K562 (cell line): ENCODE measurements at regions not wholly inside any gene's neighbourhood (a gene's known extent, or its start where the extent isn't known, plus 50 kb on each side); places are given as distances from the start of the nearest gene placed in this dataset.

ENCODE experiments used
- ATAC-seq: fragments of 200-7000 bp; cut with Tn5 transposase; 3 replicates; pipeline ENCODE4 v1.9.1; 2020; ENCODE audit warnings: moderate library complexity
- BruUV-seq: library from RNA; stranded (reverse); fragments of 400-500 nt; replicated peaks from 2 replicates; lab custom pipeline; 2021; lab: Mats Ljungman, UMichigan
- CTCF ChIA-PET: fragments of 300-600 bp; formaldehyde crosslinking; extraction: SDS; loops from one replicate; lab custom pipeline; 2021; ENCODE audit warnings: low intra/inter-chr PET ratio; lab: Yijun Ruan, JAX
- POLR2A ChIA-PET: fragments of 300-600, 350-650 bp; sonication (Branson Sonifier 250); formaldehyde crosslinking; extraction: SDS; loops from one replicate; lab custom pipeline; 2021; ENCODE audit warnings: antibody characterized with exemption, inconsistent platforms; lab: Yijun Ruan, JAX
- DNase-seq, 4 experiments: peaks; one replicate each; pipeline versions ENCODE4 v3.0.0 to v3.0.0-alpha.2; 2011 to 2018; ENCODE audit warnings: low spot score in 3 of 4, mixed read lengths in 3 of 4; ENCODE audit errors: extremely low read depth in 1 of 4
- FAIRE-seq: peaks from 2 replicates; lab custom pipeline; 2011; peaks lifted over from hg19 to GRCh38; lab: Jason Lieb, UNC
- H2AFZ ChIP-seq: 2 replicates; pipeline ENCODE4 v1.6.0; 2011; ENCODE audit warnings: low read depth, low read length, control low read depth, inconsistent platforms
- H3K27ac ChIP-seq: fragments of 200-600 bp; 3 replicates; pipeline ENCODE4 v1.8.0; 2011; ENCODE audit warnings: low read depth, mild to moderate bottlenecking, control low read depth, inconsistent platforms, low read length, moderate library complexity, mixed read lengths; ENCODE audit errors: extremely low read depth
- H3K27me3 ChIP-seq, 2 experiments: fragments of 300-600 bp in 1 of 2; 2 replicates in 1 of 2; 3 replicates in 1 of 2; pipeline versions ENCODE4 v1.6.0 to v1.8.0; 2011; ENCODE audit warnings: inconsistent platforms in 2 of 2, low read length in 2 of 2, mild to moderate bottlenecking in 1 of 2, mixed read lengths in 1 of 2, moderate library complexity in 1 of 2; ENCODE audit not compliant: control insufficient read depth in 2 of 2, insufficient read depth in 2 of 2
- H3K36me3 ChIP-seq: fragments of 300-600 bp; 3 replicates; pipeline ENCODE4 v1.8.0; 2011; ENCODE audit warnings: mild to moderate bottlenecking, low read length, inconsistent platforms; ENCODE audit not compliant: control insufficient read depth, insufficient read depth
- H3K4me1 ChIP-seq, 2 experiments: fragments of 200-600 bp in 1 of 2; replicated peaks in 1 of 2; 2 replicates in 1 of 2; 3 replicates in 1 of 2; pipeline versions ENCODE4 v1.5.1 to v1.8.0; 2011; ENCODE audit warnings: inconsistent platforms in 2 of 2, low read length in 2 of 2, mild to moderate bottlenecking in 1 of 2, mixed read lengths in 1 of 2, moderate library complexity in 1 of 2; ENCODE audit not compliant: control insufficient read depth in 2 of 2, insufficient read depth in 2 of 2
- H3K4me2 ChIP-seq: 2 replicates; pipeline ENCODE4 v1.6.1; 2011; ENCODE audit warnings: low read length, control low read depth, inconsistent platforms, mixed read lengths; ENCODE audit not compliant: insufficient read depth
- H3K4me3 ChIP-seq: fragments of 200-600 bp; sonication (generic), shearing (Covaris generic); 2 replicates; pipeline ENCODE4 v1.5.1; 2016; ENCODE audit warnings: control low read depth, inconsistent platforms
- H3K79me2 ChIP-seq: fragments of 200-600 bp; 3 replicates; pipeline ENCODE4 v1.8.0; 2011; ENCODE audit warnings: low read length, inconsistent platforms; ENCODE audit not compliant: control insufficient read depth, insufficient read depth
- H3K9ac ChIP-seq, 2 experiments: 2 replicates each; pipeline versions ENCODE4 v1.6.0 to v1.6.1; 2011; ENCODE audit warnings: low read depth in 2 of 2, low read length in 2 of 2, control low read depth in 1 of 2, inconsistent platforms in 1 of 2, mild to moderate bottlenecking in 1 of 2, mixed read lengths in 1 of 2; ENCODE audit not compliant: insufficient read depth in 1 of 2
- H3K9me1 ChIP-seq: one replicate; pipeline ENCODE4 v1.6.0; 2011; ENCODE audit warnings: inconsistent platforms, mild to moderate bottlenecking, low read length, moderate library complexity; ENCODE audit not compliant: control insufficient read depth, insufficient read depth
- H3K9me3 ChIP-seq: replicated peaks from 2 replicates; pipeline ENCODE4 v1.5.1; 2011; ENCODE audit warnings: low read depth, low read length, inconsistent platforms; ENCODE audit not compliant: control insufficient read depth, insufficient read depth
- H4K20me1 ChIP-seq: replicated peaks from 2 replicates; pipeline ENCODE4 v1.6.1; 2011; ENCODE audit warnings: low read length, inconsistent platforms, mixed read lengths; ENCODE audit not compliant: control insufficient read depth, insufficient read depth
- ARNT ChIP-seq, 2 experiments: fragments of 450-650 bp; IDR thresholded peaks; 2 replicates each; pipeline ENCODE4 v1.6.1; 2016; ENCODE audit warnings: mild to moderate bottlenecking in 1 of 2
- CHD2 ChIP-seq: IDR thresholded peaks from 2 replicates; pipeline ENCODE4 v1.6.1; 2011; ENCODE audit warnings: low read depth, low read length
- DIDO1 ChIP-seq: fragments of 450-650 bp; IDR thresholded peaks from 2 replicates; pipeline ENCODE4 v1.6.1; 2016; ENCODE audit warnings: low read depth, missing biosample characterization, missing genetic modification characterization
- GTF2F1 ChIP-seq: IDR thresholded peaks from 2 replicates; pipeline ENCODE4 v1.6.1; 2011; ENCODE audit warnings: low read depth, low read length, improper control_type of control experiment
- KDM5B ChIP-seq: fragments of 200-600 bp; sonication (generic); IDR thresholded peaks from 2 replicates; pipeline ENCODE4 v1.6.1; 2012; ENCODE audit warnings: low read depth, mild to moderate bottlenecking, moderate library complexity, low read length, control low read depth, inconsistent platforms; ENCODE audit not compliant: insufficient replicate concordance
- PCBP1 ChIP-seq: fragments of 200-400 bp; formaldehyde crosslinking; IDR thresholded peaks from 2 replicates; pipeline ENCODE4 v1.6.1; 2018; ENCODE audit warnings: mild to moderate bottlenecking, low read depth, low read length; ENCODE audit not compliant: poor library complexity, severe bottlenecking
- RB1 ChIP-seq: fragments of 450-650 bp; IDR thresholded peaks from 2 replicates; pipeline ENCODE4 v1.6.1; 2017; ENCODE audit warnings: low read depth, mild to moderate bottlenecking
- RBM25 ChIP-seq: fragments of 200-400 bp; formaldehyde crosslinking; IDR thresholded peaks from 2 replicates; pipeline ENCODE4 v1.6.1; 2018; ENCODE audit warnings: low read length, low read depth, moderate library complexity; ENCODE audit not compliant: severe bottlenecking
- TGIF2 ChIP-seq: sonication (generic); formaldehyde crosslinking; IDR thresholded peaks from 2 replicates; pipeline ENCODE4 v1.8.1; 2022; ENCODE audit warnings: mild to moderate bottlenecking, missing genetic modification reagents, moderate library complexity
- YY1 ChIP-seq, 3 experiments: IDR thresholded peaks; 2 replicates each; pipeline ENCODE4 v1.6.1; 2011; ENCODE audit warnings: low read length in 2 of 3, mild to moderate bottlenecking in 2 of 3, moderate library complexity in 2 of 3, borderline replicate concordance in 1 of 3, control low read depth in 1 of 3, low read depth in 1 of 3; ENCODE audit not compliant: insufficient read depth in 3 of 3, insufficient replicate concordance in 2 of 3, control insufficient read depth in 1 of 3, insufficient read length in 1 of 3; ENCODE audit errors: extremely low read depth in 1 of 3
- WGBS: fragments of 100-300 bp; shearing (Covaris generic); methylation state at CpG from one replicate; pipeline ENCODE4 v1.1.6; 2016; ENCODE audit warnings: low coverage, mixed read lengths; ENCODE audit not compliant: insufficient coverage; ENCODE audit errors: missing lambda C conversion rate; 5-methylcytosine and 5-hydroxymethylcytosine counted together
- in situ Hi-C: fragments of 300-500 bp; cut with MboI; formaldehyde crosslinking; loops from 4 replicates; pipeline ENCODE4 v1.15.0; 2018; ENCODE audit warnings: inconsistent platforms, mixed read lengths
- intact Hi-C: fragments of 100-400 bp; cut with micrococcal nuclease; formaldehyde crosslinking; loops from 2 replicates; pipeline ENCODE4 v1.14.2; 2022
- TF ChIP-seq, protein P1 (sequence below): sonication (generic); formaldehyde crosslinking; IDR thresholded peaks from 2 replicates; pipeline ENCODE4 v1.8.0; 2023; ENCODE audit warnings: mild to moderate bottlenecking, missing genetic modification reagents
- TF ChIP-seq, protein P2 (sequence below): fragments of 450-650 bp; IDR thresholded peaks from 2 replicates; pipeline ENCODE4 v1.7.0; 2016; ENCODE audit warnings: borderline replicate concordance
- TF ChIP-seq, protein P3 (sequence below): sonication (generic); formaldehyde crosslinking; IDR thresholded peaks from 2 replicates; pipeline ENCODE4 v1.8.0; 2022; ENCODE audit warnings: mild to moderate bottlenecking, low read depth, missing genetic modification reagents

DNA sequence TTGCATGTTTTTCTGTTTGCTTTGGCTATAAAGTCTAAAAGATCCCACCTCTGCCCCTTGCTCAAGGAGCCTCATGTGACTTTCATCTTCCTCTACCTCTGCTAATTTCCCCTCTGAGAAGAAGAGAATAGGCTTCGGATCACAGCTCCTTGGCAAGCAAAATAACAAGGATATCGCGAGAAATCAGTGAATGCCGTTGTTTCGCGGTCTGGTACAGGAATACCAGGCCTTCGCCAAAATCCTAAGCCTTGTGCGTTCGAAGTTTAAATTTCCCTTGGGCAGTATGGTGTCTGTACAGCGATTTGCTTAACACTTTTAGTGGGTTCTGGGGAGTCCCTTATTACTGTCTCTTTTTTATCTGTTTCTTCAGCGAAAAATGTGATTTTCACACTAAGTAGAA is 142.3 kb downstream of the IRF8 start:
- ChIA-PET CTCF (interaction anchor here (1.0 kb wide), 1 partner anchor 479 kb away, joined by 4 read pairs; no protein-coding TSS in a partner anchor), POLR2A (no interaction called here)
- H3K9me3 ChIP-seq: no peaks in the 10 kb centered on the region
- H3K4me2 ChIP-seq: no peak overlapping the region
- intact Hi-C loops (loop anchor here (10.0 kb wide), 1 partner anchor 474 kb away; the partner anchor contains the start of gene FOXF1), in situ Hi-C loops (loop anchor here (10.0 kb wide), 1 partner anchor 474 kb away; the partner anchor contains the start of gene FOXF1)
- no peak overlapping the region for H3K9ac ChIP-seq
- no peaks in the 10 kb centered on the region for H3K36me3 ChIP-seq
- DNase-seq: no peak
- no peak for TF ChIP-seq GTF2F1
- no peak for TF ChIP-seq ARNT (IDR thresholded peaks at IDR 0.05)
- TF ChIP-seq, protein P1, sequence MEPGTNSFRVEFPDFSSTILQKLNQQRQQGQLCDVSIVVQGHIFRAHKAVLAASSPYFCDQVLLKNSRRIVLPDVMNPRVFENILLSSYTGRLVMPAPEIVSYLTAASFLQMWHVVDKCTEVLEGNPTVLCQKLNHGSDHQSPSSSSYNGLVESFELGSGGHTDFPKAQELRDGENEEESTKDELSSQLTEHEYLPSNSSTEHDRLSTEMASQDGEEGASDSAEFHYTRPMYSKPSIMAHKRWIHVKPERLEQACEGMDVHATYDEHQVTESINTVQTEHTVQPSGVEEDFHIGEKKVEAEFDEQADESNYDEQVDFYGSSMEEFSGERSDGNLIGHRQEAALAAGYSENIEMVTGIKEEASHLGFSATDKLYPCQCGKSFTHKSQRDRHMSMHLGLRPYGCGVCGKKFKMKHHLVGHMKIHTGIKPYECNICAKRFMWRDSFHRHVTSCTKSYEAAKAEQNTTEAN: no peak
- TF ChIP-seq RB1: no peak
- TF ChIP-seq KDM5B: no peak
- peak; percentile 84 for TF ChIP-seq CHD2
- TF ChIP-seq YY1 (IDR thresholded peaks at IDR 0.05; ENCODE audit: borderline replicate concordance in 1 of 3, control insufficient read depth in 1 of 3, extremely low read depth in 1 of 3, insufficient read depth in 3 of 3, insufficient read length in 1 of 3, insufficient replicate concordance in 2 of 3, low read depth in 1 of 3, low read length in 2 of 3): no peak
- no peak for TF ChIP-seq PCBP1
- TF ChIP-seq, protein P2, sequence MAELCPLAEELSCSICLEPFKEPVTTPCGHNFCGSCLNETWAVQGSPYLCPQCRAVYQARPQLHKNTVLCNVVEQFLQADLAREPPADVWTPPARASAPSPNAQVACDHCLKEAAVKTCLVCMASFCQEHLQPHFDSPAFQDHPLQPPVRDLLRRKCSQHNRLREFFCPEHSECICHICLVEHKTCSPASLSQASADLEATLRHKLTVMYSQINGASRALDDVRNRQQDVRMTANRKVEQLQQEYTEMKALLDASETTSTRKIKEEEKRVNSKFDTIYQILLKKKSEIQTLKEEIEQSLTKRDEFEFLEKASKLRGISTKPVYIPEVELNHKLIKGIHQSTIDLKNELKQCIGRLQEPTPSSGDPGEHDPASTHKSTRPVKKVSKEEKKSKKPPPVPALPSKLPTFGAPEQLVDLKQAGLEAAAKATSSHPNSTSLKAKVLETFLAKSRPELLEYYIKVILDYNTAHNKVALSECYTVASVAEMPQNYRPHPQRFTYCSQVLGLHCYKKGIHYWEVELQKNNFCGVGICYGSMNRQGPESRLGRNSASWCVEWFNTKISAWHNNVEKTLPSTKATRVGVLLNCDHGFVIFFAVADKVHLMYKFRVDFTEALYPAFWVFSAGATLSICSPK: no peak
- TF ChIP-seq TGIF2 (CRISPR knock-in tag): no peak
- TF ChIP-seq, protein P3, sequence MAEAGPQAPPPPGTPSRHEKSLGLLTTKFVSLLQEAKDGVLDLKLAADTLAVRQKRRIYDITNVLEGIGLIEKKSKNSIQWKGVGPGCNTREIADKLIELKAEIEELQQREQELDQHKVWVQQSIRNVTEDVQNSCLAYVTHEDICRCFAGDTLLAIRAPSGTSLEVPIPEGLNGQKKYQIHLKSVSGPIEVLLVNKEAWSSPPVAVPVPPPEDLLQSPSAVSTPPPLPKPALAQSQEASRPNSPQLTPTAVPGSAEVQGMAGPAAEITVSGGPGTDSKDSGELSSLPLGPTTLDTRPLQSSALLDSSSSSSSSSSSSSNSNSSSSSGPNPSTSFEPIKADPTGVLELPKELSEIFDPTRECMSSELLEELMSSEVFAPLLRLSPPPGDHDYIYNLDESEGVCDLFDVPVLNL (CRISPR knock-in tag): no peak
- TF ChIP-seq RBM25: peak; percentile 50
- no peak for TF ChIP-seq DIDO1 (tag)
- WGBS: 8% methylated on average over 10 of the region's 11 CpGs
- ATAC-seq: no peak
- FAIRE-seq: no peak
- H3K4me1 ChIP-seq: no peaks in the 10 kb centered on the region; a peak in 2 of 5 replicates
- no peak overlapping the region for H2AFZ ChIP-seq
- peaks cover 15% of the 10 kb centered on the region; the same call in 1 of the 2 replicates for H4K20me1 ChIP-seq
- H3K79me2 ChIP-seq: no peaks in the 10 kb centered on the region
- no peak overlapping the region for H3K4me3 ChIP-seq
- no peaks in the 10 kb centered on the region for H3K9me1 ChIP-seq
- peaks cover 24 to 64% of the 10 kb centered on the region in 2 experiments; a peak in 4 of 5 replicates for H3K27me3 ChIP-seq
- BruUV-seq: no TSS peak
- H3K27ac ChIP-seq: no peak overlapping the region
